Skeletal muscle satellite cell (primary cell): ENCODE measurements at regions not wholly inside any gene's neighbourhood (a gene's known extent, or its start where the extent isn't known, plus 50 kb on each side); places are given as distances from the start of the nearest gene placed in this dataset.

Source experiments
- H3K27me3 ChIP-seq: 2 replicates; pipeline ENCODE4 v1.7.0; 2013; ENCODE audit warnings: low read length; ENCODE audit not compliant: control insufficient read depth, insufficient read depth
- H3K36me3 ChIP-seq: 2 replicates; pipeline ENCODE4 v1.7.0; 2013; ENCODE audit warnings: mild to moderate bottlenecking, control low read depth, low read length; ENCODE audit not compliant: insufficient read depth
- H3K4me1 ChIP-seq: 2 replicates; pipeline ENCODE4 v1.7.0; 2013; ENCODE audit warnings: low read length; ENCODE audit not compliant: control insufficient read depth, insufficient read depth
- H3K4me2 ChIP-seq: 2 replicates; pipeline ENCODE4 v1.7.0; 2013; ENCODE audit warnings: mild to moderate bottlenecking, low read length
- H3K4me3 ChIP-seq: 2 replicates; pipeline ENCODE4 v1.7.0; 2013; ENCODE audit warnings: low read length
- H3K9ac ChIP-seq: 2 replicates; pipeline ENCODE4 v1.7.0; 2013; ENCODE audit warnings: mild to moderate bottlenecking, low read depth, low read length, moderate library complexity
- H3K9me3 ChIP-seq: replicated peaks from 2 replicates; pipeline ENCODE4 v1.7.0; 2013; ENCODE audit warnings: mild to moderate bottlenecking, control low read depth, low read length

- Histone ChIP-seq H3K9me3 (no peaks in the 10 kb centered on the region), H3K4me1 (peaks cover 7% of the 10 kb centered on the region), H3K27me3 (no peaks in the 10 kb centered on the region), H3K36me3 (no peaks in the 10 kb centered on the region), H3K4me3 (no peak overlapping the region), H3K9ac (no peak overlapping the region), H3K4me2 (peak overlapping the region; percentile 55)
Observed at GRCh38 chr10:63901881-63902280, 380.7 kb downstream of the REEP3 start.

- no peak overlapping the region for H3K9ac ChIP-seq
- no peaks in the 10 kb centered on the region for H3K36me3 ChIP-seq
- peaks cover 12% of the 10 kb centered on the region for H3K27me3 ChIP-seq
- no peaks in the 10 kb centered on the region for H3K4me1 ChIP-seq
- no peak overlapping the region for H3K4me3 ChIP-seq
- no peaks in the 10 kb centered on the region for H3K9me3 ChIP-seq
- no peak overlapping the region for H3K4me2 ChIP-seq
Observed at GRCh38 chr10:63910806-63911205, 389.6 kb downstream of the REEP3 start.

- Histone ChIP-seq H3K36me3 (no peaks in the 10 kb centered on the region), H3K27me3 (peaks cover 9% of the 10 kb centered on the region), H3K4me2 (no peak overlapping the region), H3K9ac (no peak overlapping the region), H3K9me3 (no peaks in the 10 kb centered on the region), H3K4me1 (no peaks in the 10 kb centered on the region), H3K4me3 (no peak overlapping the region)
Observed at GRCh38 chr10:63915240-63915639, 394.0 kb downstream of the REEP3 start.

GRCh38 chr10:63917363-63917762 lies 396.2 kb downstream of the REEP3 start:
- Histone ChIP-seq H3K9ac (no peak overlapping the region), H3K4me3 (no peak overlapping the region), H3K27me3 (peaks cover 4% of the 10 kb centered on the region), H3K36me3 (no peaks in the 10 kb centered on the region), H3K4me1 (no peaks in the 10 kb centered on the region), H3K4me2 (no peak overlapping the region), H3K9me3 (no peaks in the 10 kb centered on the region)

GRCh38 chr10:63919575-63920279 lies 398.5 kb downstream of the REEP3 start:
- Histone ChIP-seq H3K4me3 (no peak overlapping the region), H3K27me3 (peaks cover 11% of the 10 kb centered on the region), H3K9ac (no peak overlapping the region), H3K4me1 (no peaks in the 10 kb centered on the region), H3K4me2 (no peak overlapping the region), H3K9me3 (no peaks in the 10 kb centered on the region), H3K36me3 (no peaks in the 10 kb centered on the region)

GRCh38 chr10:63920926-63921325 lies 399.7 kb downstream of the REEP3 start:
- H3K4me2 ChIP-seq: no peak overlapping the region
- no peak overlapping the region for H3K4me3 ChIP-seq
- H3K27me3 ChIP-seq: peaks cover 7% of the 10 kb centered on the region
- no peaks in the 10 kb centered on the region for H3K9me3 ChIP-seq
- no peaks in the 10 kb centered on the region for H3K4me1 ChIP-seq
- H3K9ac ChIP-seq: no peak overlapping the region
- no peaks in the 10 kb centered on the region for H3K36me3 ChIP-seq

- no peaks in the 10 kb centered on the region for H3K36me3 ChIP-seq
- H3K4me3 ChIP-seq: no peak overlapping the region
- H3K4me1 ChIP-seq: no peaks in the 10 kb centered on the region
- H3K9ac ChIP-seq: no peak overlapping the region
- no peak overlapping the region for H3K4me2 ChIP-seq
- H3K9me3 ChIP-seq: no peaks in the 10 kb centered on the region
- H3K27me3 ChIP-seq: peaks cover 7% of the 10 kb centered on the region
Observed at GRCh38 chr10:63921908-63922467, 400.8 kb downstream of the REEP3 start.

GRCh38 chr10:63922468-63923284 lies 401.5 kb downstream of the REEP3 start:
- Histone ChIP-seq H3K4me1 (no peaks in the 10 kb centered on the region), H3K36me3 (no peaks in the 10 kb centered on the region), H3K4me3 (no peak overlapping the region), H3K4me2 (no peak overlapping the region), H3K9me3 (no peaks in the 10 kb centered on the region), H3K27me3 (peaks cover 7% of the 10 kb centered on the region), H3K9ac (no peak overlapping the region)

GRCh38 chr10:63929831-63930467 lies 408.7 kb downstream of the REEP3 start:
- no peak overlapping the region for H3K9ac ChIP-seq
- H3K36me3 ChIP-seq: no peaks in the 10 kb centered on the region
- no peak overlapping the region for H3K4me3 ChIP-seq
- no peaks in the 10 kb centered on the region for H3K9me3 ChIP-seq
- no peaks in the 10 kb centered on the region for H3K4me1 ChIP-seq
- peaks cover 8% of the 10 kb centered on the region for H3K27me3 ChIP-seq
- no peak overlapping the region for H3K4me2 ChIP-seq

GRCh38 chr10:63930584-63930983 lies 409.4 kb downstream of the REEP3 start:
- H3K4me3 ChIP-seq: no peak overlapping the region
- H3K9me3 ChIP-seq: no peaks in the 10 kb centered on the region
- H3K36me3 ChIP-seq: no peaks in the 10 kb centered on the region
- no peak overlapping the region for H3K4me2 ChIP-seq
- H3K9ac ChIP-seq: no peak overlapping the region
- peaks cover 8% of the 10 kb centered on the region for H3K27me3 ChIP-seq
- H3K4me1 ChIP-seq: no peaks in the 10 kb centered on the region

GRCh38 chr10:63935705-63936104 lies 414.5 kb downstream of the REEP3 start:
- Histone ChIP-seq H3K9ac (no peak overlapping the region), H3K9me3 (no peaks in the 10 kb centered on the region), H3K4me1 (no peaks in the 10 kb centered on the region), H3K4me2 (no peak overlapping the region), H3K4me3 (no peak overlapping the region), H3K36me3 (no peaks in the 10 kb centered on the region), H3K27me3 (peaks cover 16% of the 10 kb centered on the region)
